ENCODE measurements at regions not wholly inside any gene's neighbourhood (a gene's known extent, or its start where the extent isn't known, plus 50 kb on each side); places are given as distances from the start of the nearest gene placed in this dataset.

GRCh38 chr7:25845464-25845863, 306.5 kb upstream of the NFE2L3 start:
- TF ChIP-seq CTCF (conservative IDR thresholded peaks at IDR 0.05; ENCODE audit: low read depth, low read length), result no peak
- no peak for DNase-seq (ENCODE audit: low read depth)
- no peak overlapping the region for H3K4me3 ChIP-seq (ENCODE audit: low read depth, low read length)

GRCh38 chr7:25846722-25847121, 305.3 kb upstream of the NFE2L3 start:
- DNase-seq (ENCODE audit: low read depth), result no peak

GRCh38 chr7:25847336-25848070, 304.5 kb upstream of the NFE2L3 start:
- peak; percentile 54 for DNase-seq (ENCODE audit: low read depth)
- TF ChIP-seq CTCF (conservative IDR thresholded peaks at IDR 0.05; ENCODE audit: low read depth, low read length), result no peak

More at GRCh38 chr7:25846722-25847121, 305.3 kb upstream of the NFE2L3 start:
- no peak for TF ChIP-seq CTCF (conservative IDR thresholded peaks at IDR 0.05; ENCODE audit: low read depth, low read length)
- no peak overlapping the region for H3K4me3 ChIP-seq (ENCODE audit: low read depth, low read length)

GRCh38 chr7:25849500-25850184, 302.4 kb upstream of the NFE2L3 start:
- no peak for TF ChIP-seq CTCF (conservative IDR thresholded peaks at IDR 0.05; ENCODE audit: low read depth, low read length)
- peak overlapping the region; percentile 21 for H3K4me3 ChIP-seq (ENCODE audit: low read depth, low read length)
- DNase-seq (ENCODE audit: low read depth), result peak; percentile 88

More at GRCh38 chr7:25847336-25848070, 304.5 kb upstream of the NFE2L3 start:
- H3K4me3 ChIP-seq (ENCODE audit: low read depth, low read length), result no peak overlapping the region

GRCh38 chr7:25850216-25850615, 301.8 kb upstream of the NFE2L3 start:
- no peak for TF ChIP-seq CTCF (conservative IDR thresholded peaks at IDR 0.05; ENCODE audit: low read depth, low read length)
- no peak for DNase-seq (ENCODE audit: low read depth)
- H3K4me3 ChIP-seq (ENCODE audit: low read depth, low read length), result no peak overlapping the region

GRCh38 chr7:25850735-25851134, 301.3 kb upstream of the NFE2L3 start:
- no peak for DNase-seq (ENCODE audit: low read depth)
- no peak overlapping the region for H3K4me3 ChIP-seq (ENCODE audit: low read depth, low read length)
- no peak for TF ChIP-seq CTCF (conservative IDR thresholded peaks at IDR 0.05; ENCODE audit: low read depth, low read length)
